RCC 7860 (cell line): ENCODE measurements at regions not wholly inside any gene's neighbourhood (a gene's known extent, or its start where the extent isn't known, plus 50 kb on each side); places are given as distances from the start of the nearest gene placed in this dataset.

Experiments
- DNase-seq: peaks from one replicate; pipeline ENCODE4 v3.0.0-alpha.2; 2015; ENCODE audit warnings: low spot score
- FAIRE-seq: peaks from 2 replicates; lab custom pipeline; 2012; peaks lifted over from hg19 to GRCh38; lab: Jason Lieb, UNC

- FAIRE-seq (no peak), DNase-seq (no peak)
Measured at GRCh38 chr10:104574838-104575237, 66.3 kb upstream of the SORCS3 start.

- FAIRE-seq, result no peak
Measured at GRCh38 chr10:104576611-104577010, 64.5 kb upstream of the SORCS3 start.

GRCh38 chr10:104577163-104577562, 63.9 kb upstream of the SORCS3 start:
- FAIRE-seq (no peak), DNase-seq (no peak)

More at GRCh38 chr10:104576611-104577010, 64.5 kb upstream of the SORCS3 start:
- no peak for DNase-seq

GRCh38 chr10:104577861-104578521, 63.1 kb upstream of the SORCS3 start:
- FAIRE-seq, result no peak
- no peak for DNase-seq

GRCh38 chr10:104578671-104579070, 62.4 kb upstream of the SORCS3 start:
- FAIRE-seq, result no peak
- DNase-seq, result no peak

GRCh38 chr10:104579136-104579535, 62.0 kb upstream of the SORCS3 start:
- FAIRE-seq (no peak), DNase-seq (no peak)

GRCh38 chr10:104580321-104580720, 60.8 kb upstream of the SORCS3 start:
- DNase-seq, result no peak
- FAIRE-seq, result no peak

- no peak for FAIRE-seq
- peak; percentile 46 for DNase-seq
Measured at GRCh38 chr10:104580774-104581675, 60.1 kb upstream of the SORCS3 start.

- DNase-seq, result peak; percentile 16
Measured at GRCh38 chr10:104581884-104582601, 59.0 kb upstream of the SORCS3 start.

GRCh38 chr10:104582602-104582951, 58.5 kb upstream of the SORCS3 start:
- FAIRE-seq, result no peak
- DNase-seq, result no peak

More at GRCh38 chr10:104581884-104582601, 59.0 kb upstream of the SORCS3 start:
- no peak for FAIRE-seq

- FAIRE-seq (no peak), DNase-seq (no peak)
Measured at GRCh38 chr10:104582966-104583365, 58.1 kb upstream of the SORCS3 start.

- FAIRE-seq, result no peak
Measured at GRCh38 chr10:104584541-104584940, 56.5 kb upstream of the SORCS3 start.

GRCh38 chr10:104587751-104588150, 53.3 kb upstream of the SORCS3 start:
- DNase-seq, result no peak
- no peak for FAIRE-seq

More at GRCh38 chr10:104584541-104584940, 56.5 kb upstream of the SORCS3 start:
- DNase-seq, result no peak

- DNase-seq (no peak), FAIRE-seq (no peak)
Measured at GRCh38 chr10:104589431-104589830, 51.7 kb upstream of the SORCS3 start.

GRCh38 chr10:104589871-104590270, 51.2 kb upstream of the SORCS3 start:
- DNase-seq (peak; percentile 72), FAIRE-seq (peak; percentile 73)
